ENCODE measurements at regions not wholly inside any gene's neighbourhood (a gene's known extent, or its start where the extent isn't known, plus 50 kb on each side); places are given as distances from the start of the nearest gene placed in this dataset.

GRCh38 chr6:66740346-66740745 lies 1033.3 kb upstream of the EYS start:
- Mint-ChIP-seq H3K27me3 (no peaks in the 10 kb centered on the region), H3K9me3 (no peaks in the 10 kb centered on the region), H3K4me3 (no peak overlapping the region), H3K4me1 (ENCODE audit: unreplicated experiment) (no peaks in the 10 kb centered on the region), H3K36me3 (no peaks in the 10 kb centered on the region), H3K27ac (no peak overlapping the region)
- no peak for TF ChIP-seq CTCF (conservative IDR thresholded peaks at IDR 0.05)
- DNase-seq (ENCODE audit: extremely low spot score, unreplicated experiment), result no peak

- Mint-ChIP-seq H3K36me3 (no peaks in the 10 kb centered on the region), H3K4me1 (ENCODE audit: unreplicated experiment) (no peaks in the 10 kb centered on the region), H3K9me3 (no peaks in the 10 kb centered on the region), H3K27me3 (no peaks in the 10 kb centered on the region), H3K4me3 (no peak overlapping the region), H3K27ac (no peak overlapping the region)
- TF ChIP-seq CTCF (conservative IDR thresholded peaks at IDR 0.05), result no peak
- no peak for DNase-seq (ENCODE audit: extremely low spot score, unreplicated experiment)
Measured at GRCh38 chr6:66735106-66735890, 1028.3 kb upstream of the EYS start.

GRCh38 chr6:66731310-66731709 lies 1024.3 kb upstream of the EYS start:
- no peaks in the 10 kb centered on the region for H3K27me3 Mint-ChIP-seq
- no peak for TF ChIP-seq CTCF (conservative IDR thresholded peaks at IDR 0.05)
- no peaks in the 10 kb centered on the region for H3K9me3 Mint-ChIP-seq
- no peaks in the 10 kb centered on the region for H3K4me1 Mint-ChIP-seq (ENCODE audit: unreplicated experiment)
- H3K36me3 Mint-ChIP-seq, result no peaks in the 10 kb centered on the region
- no peak overlapping the region for H3K27ac Mint-ChIP-seq
- H3K4me3 Mint-ChIP-seq, result no peak overlapping the region
- DNase-seq (ENCODE audit: extremely low spot score, unreplicated experiment), result no peak

GRCh38 chr6:66725670-66726069 lies 1018.6 kb upstream of the EYS start:
- H3K4me3 Mint-ChIP-seq, result no peak overlapping the region
- no peak for DNase-seq (ENCODE audit: extremely low spot score, unreplicated experiment)
- no peaks in the 10 kb centered on the region for H3K36me3 Mint-ChIP-seq
- TF ChIP-seq CTCF (conservative IDR thresholded peaks at IDR 0.05), result no peak
- no peaks in the 10 kb centered on the region for H3K4me1 Mint-ChIP-seq (ENCODE audit: unreplicated experiment)
- no peaks in the 10 kb centered on the region for H3K27me3 Mint-ChIP-seq
- no peak overlapping the region for H3K27ac Mint-ChIP-seq
- no peaks in the 10 kb centered on the region for H3K9me3 Mint-ChIP-seq

- Mint-ChIP-seq H3K4me1 (ENCODE audit: unreplicated experiment) (no peaks in the 10 kb centered on the region), H3K27ac (no peak overlapping the region), H3K4me3 (no peak overlapping the region), H3K36me3 (no peaks in the 10 kb centered on the region), H3K9me3 (no peaks in the 10 kb centered on the region), H3K27me3 (no peaks in the 10 kb centered on the region)
- DNase-seq (ENCODE audit: extremely low spot score, unreplicated experiment), result no peak
- TF ChIP-seq CTCF (conservative IDR thresholded peaks at IDR 0.05), result no peak
Measured at GRCh38 chr6:66717801-66718200, 1010.8 kb upstream of the EYS start.
